ENCODE measurements at regions not wholly inside any gene's neighbourhood (a gene's known extent, or its start where the extent isn't known, plus 50 kb on each side); places are given as distances from the start of the nearest gene placed in this dataset.

DNA sequence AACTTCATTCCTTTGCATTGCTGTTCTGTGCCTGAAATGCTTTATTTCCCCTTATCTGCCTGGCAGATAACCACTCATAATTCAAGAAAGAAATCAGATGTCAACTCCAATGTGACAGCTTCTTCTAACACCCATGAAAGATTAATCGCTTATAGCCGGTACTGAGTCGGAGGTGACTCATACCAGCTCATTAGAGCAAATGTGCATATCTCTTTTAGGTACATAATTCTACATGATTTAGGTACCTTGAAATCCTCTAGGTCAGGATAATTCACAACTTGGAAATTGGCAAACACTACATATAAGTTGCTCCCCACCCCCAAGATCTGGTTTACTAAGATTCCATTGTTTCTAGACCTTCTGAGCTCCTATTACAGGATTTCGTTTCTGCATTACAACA is 554.4 kb upstream of the SORCS1 start:
- Histone ChIP-seq H3K27ac (no peak overlapping the region), H3K36me3 (no peaks in the 10 kb centered on the region), H3K4me1 (no peaks in the 10 kb centered on the region), H3K9me3 (no peaks in the 10 kb centered on the region), H3K4me3 (no peak overlapping the region), H3K27me3 (no peaks in the 10 kb centered on the region)
- ATAC-seq (ENCODE audit: low FRiP score in 2 of 2): no peak
- WGBS, 2 donors: 74 to 78% methylated on average over 4 of the region's 4 CpGs
- DNase-seq: no peak
- TF ChIP-seq EP300 (IDR thresholded peaks at IDR 0.05) (no peak), POLR2AphosphoS5 (IDR thresholded peaks at IDR 0.05) (no peak), POLR2A (IDR thresholded peaks at IDR 0.05) (no peak)
- TF ChIP-seq, protein P1, sequence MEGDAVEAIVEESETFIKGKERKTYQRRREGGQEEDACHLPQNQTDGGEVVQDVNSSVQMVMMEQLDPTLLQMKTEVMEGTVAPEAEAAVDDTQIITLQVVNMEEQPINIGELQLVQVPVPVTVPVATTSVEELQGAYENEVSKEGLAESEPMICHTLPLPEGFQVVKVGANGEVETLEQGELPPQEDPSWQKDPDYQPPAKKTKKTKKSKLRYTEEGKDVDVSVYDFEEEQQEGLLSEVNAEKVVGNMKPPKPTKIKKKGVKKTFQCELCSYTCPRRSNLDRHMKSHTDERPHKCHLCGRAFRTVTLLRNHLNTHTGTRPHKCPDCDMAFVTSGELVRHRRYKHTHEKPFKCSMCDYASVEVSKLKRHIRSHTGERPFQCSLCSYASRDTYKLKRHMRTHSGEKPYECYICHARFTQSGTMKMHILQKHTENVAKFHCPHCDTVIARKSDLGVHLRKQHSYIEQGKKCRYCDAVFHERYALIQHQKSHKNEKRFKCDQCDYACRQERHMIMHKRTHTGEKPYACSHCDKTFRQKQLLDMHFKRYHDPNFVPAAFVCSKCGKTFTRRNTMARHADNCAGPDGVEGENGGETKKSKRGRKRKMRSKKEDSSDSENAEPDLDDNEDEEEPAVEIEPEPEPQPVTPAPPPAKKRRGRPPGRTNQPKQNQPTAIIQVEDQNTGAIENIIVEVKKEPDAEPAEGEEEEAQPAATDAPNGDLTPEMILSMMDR (IDR thresholded peaks at IDR 0.05): no peak

DNA sequence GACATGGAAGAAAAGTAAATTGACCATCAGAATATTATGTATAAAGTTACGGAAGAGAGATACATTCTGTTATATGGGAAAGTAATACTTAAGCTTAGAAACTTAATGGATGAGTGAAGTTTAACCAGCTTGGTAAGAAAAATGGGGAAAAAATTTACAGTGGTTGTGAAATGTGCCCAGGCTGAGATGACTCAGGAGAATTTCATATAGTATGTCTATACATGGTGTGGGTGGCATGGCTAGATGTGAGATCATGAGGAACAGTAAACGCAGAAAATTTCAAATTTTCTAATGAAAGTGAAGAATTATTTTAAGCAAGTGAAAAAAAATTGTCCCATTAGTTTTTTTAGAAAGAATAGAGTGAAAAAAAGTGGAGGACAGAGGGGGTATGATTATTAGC is 552.5 kb upstream of the SORCS1 start:
- no peak for ATAC-seq (ENCODE audit: low FRiP score in 2 of 2)
- DNase-seq: no peak
- Histone ChIP-seq H3K27me3 (no peaks in the 10 kb centered on the region), H3K9me3 (no peaks in the 10 kb centered on the region), H3K4me1 (no peaks in the 10 kb centered on the region), H3K4me3 (no peak overlapping the region), H3K36me3 (no peaks in the 10 kb centered on the region), H3K27ac (no peak overlapping the region)
- WGBS, 2 donors: 80 to 95% methylated on average over 2 of the region's 2 CpGs
- TF ChIP-seq POLR2AphosphoS5 (IDR thresholded peaks at IDR 0.05): no peak
- TF ChIP-seq POLR2A (IDR thresholded peaks at IDR 0.05): no peak
- TF ChIP-seq, protein P1 (IDR thresholded peaks at IDR 0.05): no peak
- TF ChIP-seq EP300 (IDR thresholded peaks at IDR 0.05): no peak

DNA sequence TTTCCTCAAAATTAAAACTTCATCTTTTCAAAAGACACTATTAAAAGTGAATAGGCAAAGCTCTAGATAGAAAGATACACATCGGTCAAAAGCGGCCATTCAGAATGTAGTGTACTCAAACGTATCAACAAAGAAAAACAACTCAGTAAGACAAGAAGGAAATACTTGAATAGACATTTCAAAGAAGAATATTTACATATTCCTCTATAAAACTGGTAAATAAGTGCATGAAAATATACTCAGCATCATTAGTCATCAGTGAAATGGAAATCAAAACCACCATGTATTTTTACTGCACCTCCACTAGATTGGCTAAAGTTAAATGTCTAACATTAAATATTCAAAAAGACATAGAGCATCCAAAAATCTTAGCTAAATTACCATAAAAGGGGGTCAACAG is 551.1 kb upstream of the SORCS1 start:
- whole genome bisulfite sequencing, 2 donors: 86 to 89% methylated on average over 3 of the region's 3 CpGs
- no peak overlapping the region for H3K4me3 ChIP-seq
- TF ChIP-seq, protein P1 (IDR thresholded peaks at IDR 0.05): no peak
- no peak for TF ChIP-seq EP300 (IDR thresholded peaks at IDR 0.05)
- TF ChIP-seq POLR2AphosphoS5 (IDR thresholded peaks at IDR 0.05): no peak
- TF ChIP-seq POLR2A (IDR thresholded peaks at IDR 0.05): no peak

DNA sequence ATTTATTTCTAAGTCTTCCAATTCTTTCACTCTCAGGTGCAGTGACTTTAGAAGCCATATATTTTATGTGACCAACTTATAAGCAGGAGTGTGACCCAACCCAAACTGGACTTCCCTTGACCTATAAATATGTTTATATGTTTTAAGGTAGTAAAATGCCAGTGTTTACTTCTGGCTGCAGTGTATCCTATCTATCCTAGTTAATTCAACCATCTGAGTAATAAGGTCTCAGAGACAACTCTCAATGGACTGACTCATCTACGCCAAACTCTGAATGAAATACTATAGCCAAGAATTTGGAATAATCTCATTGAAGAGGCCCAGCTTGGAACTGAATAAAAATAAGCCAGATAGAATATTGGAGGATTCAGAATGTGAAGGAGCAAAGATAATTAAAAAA is 544.5 kb upstream of the SORCS1 start:
- H3K4me3 ChIP-seq: no peak overlapping the region
- TF ChIP-seq POLR2AphosphoS5 (IDR thresholded peaks at IDR 0.05) (no peak), POLR2A (IDR thresholded peaks at IDR 0.05) (no peak), EP300 (IDR thresholded peaks at IDR 0.05) (no peak)
- TF ChIP-seq, protein P1 (IDR thresholded peaks at IDR 0.05): no peak
- DNase-seq: no peak
- ATAC-seq (ENCODE audit: low FRiP score in 2 of 2): no peak
- no peaks in the 10 kb centered on the region for H3K36me3 ChIP-seq
- H3K27ac ChIP-seq: no peak overlapping the region
- H3K4me1 ChIP-seq: no peaks in the 10 kb centered on the region
- WGBS, 2 donors: 87 to 92% methylated on average over 1 of the region's 1 CpG
- H3K9me3 ChIP-seq: no peaks in the 10 kb centered on the region
- H3K27me3 ChIP-seq: no peaks in the 10 kb centered on the region

More for the DNA sequence above, 551.1 kb upstream of the SORCS1 start:
- no peaks in the 10 kb centered on the region for H3K4me1 ChIP-seq
- H3K9me3 ChIP-seq: no peaks in the 10 kb centered on the region
- H3K27ac ChIP-seq: no peak overlapping the region
- H3K36me3 ChIP-seq: no peaks in the 10 kb centered on the region
- DNase-seq (no peak), ATAC-seq (ENCODE audit: low FRiP score in 2 of 2) (no peak)
- H3K27me3 ChIP-seq: no peaks in the 10 kb centered on the region

DNA sequence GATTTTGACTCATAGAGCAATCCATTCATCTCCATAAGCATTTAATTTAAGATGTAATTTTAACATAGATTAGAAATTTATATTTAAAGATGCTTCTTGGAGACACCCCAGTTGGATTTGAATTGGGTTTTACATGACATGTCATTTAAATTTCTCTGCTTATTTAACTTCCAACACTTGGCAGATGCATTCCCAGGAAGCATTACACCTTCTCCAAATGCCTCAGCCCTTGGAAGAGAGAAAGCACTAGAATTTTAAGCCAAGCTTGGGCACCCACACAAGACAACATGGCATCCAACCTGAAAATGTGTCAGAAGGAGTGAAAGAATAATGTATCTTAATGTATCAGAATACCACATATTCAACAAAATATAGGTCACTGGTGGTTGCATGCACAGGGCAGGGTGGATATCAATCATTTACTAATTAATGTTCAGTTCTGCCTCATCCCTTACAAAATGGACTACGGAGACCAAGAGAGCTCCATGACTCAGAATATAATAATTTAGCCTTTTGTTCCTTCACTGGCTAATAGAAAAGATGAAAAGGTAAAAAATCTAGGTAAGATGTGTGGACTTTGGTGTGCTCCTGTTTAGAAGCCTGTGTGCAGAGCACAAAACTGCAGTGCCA is 541.7 kb upstream of the SORCS1 start:
- 82 to 96% methylated on average over 1 of the region's 1 CpG for WGBS, 2 donors

More for the DNA sequence above, 541.7 kb upstream of the SORCS1 start:
- no peaks in the 10 kb centered on the region for H3K4me1 ChIP-seq
- H3K36me3 ChIP-seq: no peaks in the 10 kb centered on the region
- no peak for DNase-seq
- no peaks in the 10 kb centered on the region for H3K9me3 ChIP-seq
- H3K4me3 ChIP-seq: no peak overlapping the region
- no peak overlapping the region for H3K27ac ChIP-seq
- ATAC-seq (ENCODE audit: low FRiP score in 2 of 2): no peak
- TF ChIP-seq POLR2AphosphoS5 (IDR thresholded peaks at IDR 0.05) (no peak), EP300 (IDR thresholded peaks at IDR 0.05) (no peak), POLR2A (IDR thresholded peaks at IDR 0.05) (no peak)
- TF ChIP-seq, protein P1 (IDR thresholded peaks at IDR 0.05): no peak
- H3K27me3 ChIP-seq: no peaks in the 10 kb centered on the region

All from upper lobe of left lung (tissue), 6 donors.